CD14-positive monocyte (primary cell): ENCODE measurements at regions not wholly inside any gene's neighbourhood (a gene's known extent, or its start where the extent isn't known, plus 50 kb on each side); places are given as distances from the start of the nearest gene placed in this dataset.
"Not testable (repeated sequence)": the region's sequence is repeated elsewhere in the genome, so short reads cannot be mapped to it uniquely, and the experiment has no call there.

Experiments
- DNase-seq, 3 donors: peaks; one replicate each; pipeline ENCODE4 v3.0.0-alpha.2; 2011 to 2022
- H2AFZ ChIP-seq: 2 replicates; pipeline ENCODE4 v1.6.0; 2012; ENCODE audit warnings: mild to moderate bottlenecking, low read depth, low read length, inconsistent platforms; ENCODE audit not compliant: insufficient read depth, poor library complexity, severe bottlenecking
- H3K27ac ChIP-seq, 2 donors: 1 replicate in 1 of 2; 2 replicates in 1 of 2; pipeline ENCODE4 v1.5.1; 2012 to 2013; ENCODE audit warnings: low read length in 2 of 2, control low read depth in 1 of 2, inconsistent platforms in 1 of 2, low read depth in 1 of 2, mild to moderate bottlenecking in 1 of 2
- H3K27me3 ChIP-seq, 2 donors: one replicate each; pipeline versions ENCODE4 v1.6.0 to v1.6.1; 2011 to 2013; ENCODE audit warnings: low read length in 2 of 2; ENCODE audit not compliant: control insufficient read depth in 2 of 2, insufficient read depth in 2 of 2
- H3K36me3 ChIP-seq, 2 donors: replicated peaks in 1 of 2; 1 replicate in 1 of 2; 2 replicates in 1 of 2; pipeline versions ENCODE4 v1.5.1 to v1.6.1; 2012 to 2013; ENCODE audit warnings: low read length in 2 of 2, control low read depth in 1 of 2, inconsistent platforms in 1 of 2, mild to moderate bottlenecking in 1 of 2; ENCODE audit not compliant: insufficient read depth in 2 of 2, control insufficient read depth in 1 of 2
- H3K4me1 ChIP-seq, 2 donors: 1 replicate in 1 of 2; 2 replicates in 1 of 2; pipeline versions ENCODE4 v1.5.1 to v1.6.1; 2012 to 2013; ENCODE audit warnings: low read length in 2 of 2, control low read depth in 1 of 2, inconsistent platforms in 1 of 2, mild to moderate bottlenecking in 1 of 2, moderate library complexity in 1 of 2; ENCODE audit not compliant: insufficient read depth in 2 of 2, control insufficient read depth in 1 of 2
- H3K4me2 ChIP-seq: replicated peaks from 2 replicates; pipeline ENCODE3; 2012; ENCODE audit warnings: low read length, moderate library complexity, mild to moderate bottlenecking; ENCODE audit not compliant: poor library complexity, severe bottlenecking; ENCODE audit errors: extremely low read depth
- H3K4me3 ChIP-seq, 3 experiments: fragments of 200-600 bp in 1 of 3; sonication (generic) in 1 of 3; replicated peaks in 1 of 3; 1 replicate in 2 of 3; 2 replicates in 1 of 3; pipeline ENCODE4 v1.5.1; 2011 to 2013; ENCODE audit warnings: low read length in 3 of 3, mild to moderate bottlenecking in 3 of 3, control low read depth in 2 of 3, low read depth in 2 of 3, inconsistent platforms in 1 of 3, moderate library complexity in 1 of 3
- H3K79me2 ChIP-seq: 2 replicates; pipeline ENCODE4 v1.6.0; 2012; ENCODE audit warnings: mild to moderate bottlenecking, control low read depth, inconsistent platforms, low read length, moderate library complexity; ENCODE audit not compliant: insufficient read depth
- H3K9ac ChIP-seq: 2 replicates; pipeline ENCODE4 v1.6.0; 2017; ENCODE audit warnings: low read length, mild to moderate bottlenecking; ENCODE audit not compliant: insufficient read depth, poor library complexity, severe bottlenecking
- H3K9me3 ChIP-seq, 2 donors: replicated peaks in 1 of 2; 1 replicate in 1 of 2; 2 replicates in 1 of 2; pipeline versions ENCODE4 v1.5.1 to v1.6.1; 2012 to 2013; ENCODE audit warnings: low read length in 2 of 2, control low read depth in 1 of 2; ENCODE audit not compliant: control insufficient read depth in 1 of 2, insufficient read depth in 1 of 2
- H4K20me1 ChIP-seq: 2 replicates; pipeline ENCODE4 v1.6.0; 2012; ENCODE audit warnings: mild to moderate bottlenecking, low read length, control low read depth, moderate library complexity; ENCODE audit not compliant: insufficient read depth
- H3K27ac Mint-ChIP-seq, 7 donors: one replicate each; pipeline ENCODE4 v1.8.0; 2020; ENCODE audit warnings: mild to moderate bottlenecking in 7 of 7, mixed read lengths in 7 of 7, moderate library complexity in 6 of 7, inconsistent platforms in 2 of 7
- H3K27me3 Mint-ChIP-seq, 3 donors: one replicate each; pipeline ENCODE4 v1.8.0; 2021 to 2022; ENCODE audit warnings: low read depth in 3 of 3, mild to moderate bottlenecking in 3 of 3, mixed read lengths in 3 of 3, moderate library complexity in 3 of 3, inconsistent platforms in 1 of 3
- H3K36me3 Mint-ChIP-seq, 2 donors: one replicate each; pipeline ENCODE4 v1.8.0; 2020; ENCODE audit warnings: mixed read lengths in 2 of 2, inconsistent platforms in 1 of 2, mild to moderate bottlenecking in 1 of 2
- H3K4me1 Mint-ChIP-seq: one replicate; pipeline ENCODE4 v1.8.0; 2020; ENCODE audit warnings: mild to moderate bottlenecking, mixed read lengths
- H3K4me3 Mint-ChIP-seq, 2 donors: one replicate each; pipeline ENCODE4 v1.8.0; 2020; ENCODE audit warnings: mild to moderate bottlenecking in 2 of 2, mixed read lengths in 2 of 2, moderate library complexity in 1 of 2
- H3K9me3 Mint-ChIP-seq, 7 donors: one replicate each; pipeline ENCODE4 v1.8.0; 2020 to 2022; ENCODE audit warnings: mixed read lengths in 7 of 7, mild to moderate bottlenecking in 6 of 7, moderate library complexity in 6 of 7, inconsistent platforms in 2 of 7
- CTCF ChIP-seq: fragments of 200-600 bp; IDR thresholded peaks from one replicate; pipeline ENCODE4 v1.8.0; 2022; ENCODE audit warnings: antibody characterized with exemption, mild to moderate bottlenecking
- WGBS: methylation state at CpG from one replicate; pipeline ENCODE4 v1.1.5; 2013; ENCODE audit warnings: missing lambda C conversion rate; ENCODE audit not compliant: insufficient coverage; 5-methylcytosine and 5-hydroxymethylcytosine counted together
- intact Hi-C, 2 donors: fragments of 100-400 bp; cut with micrococcal nuclease; formaldehyde crosslinking; loops; one replicate each; pipeline versions ENCODE4 v1.15.0 to v1.15.1; 2023

GRCh38 chr18:10252952-10253705, 201.3 kb upstream of the APCDD1 start:
- H3K4me1 Mint-ChIP-seq = peaks cover 46% of the 10 kb centered on the region
- H3K27me3 ChIP-seq = no peaks in the 10 kb centered on the region
- no peaks in the 10 kb centered on the region for H3K36me3 ChIP-seq
- H4K20me1 ChIP-seq = no peaks in the 10 kb centered on the region
- peaks cover 0 to 7% (median 0%) of the 10 kb centered on the region in 7 donors for H3K9me3 Mint-ChIP-seq
- H3K4me1 ChIP-seq = peaks cover 42 to 46% of the 10 kb centered on the region in 2 donors
- H3K9me3 ChIP-seq = no peaks in the 10 kb centered on the region
- no peak overlapping the region for H3K9ac ChIP-seq
- no peaks in the 10 kb centered on the region for H3K36me3 Mint-ChIP-seq
- WGBS = 60% methylated on average over 1 of the region's 5 CpGs
- intact Hi-C loops = loop anchor here in 1 of 2 donors (5.0 kb wide), 1 partner anchor 49 kb away; no protein-coding TSS in a partner anchor
- no peak overlapping the region for H3K4me2 ChIP-seq
- no peaks in the 10 kb centered on the region for H3K79me2 ChIP-seq
- peak overlapping the region in 1 of 2 donors; percentile 32 for H3K27ac ChIP-seq
- H3K27me3 Mint-ChIP-seq = peaks cover 0 to 8% (median 0%) of the 10 kb centered on the region in 3 donors
- DNase-seq = peak in 2 of 3 donors; percentile 19 to 29
- peak overlapping the region in 1 of 2 donors; percentile 35 for H3K4me3 Mint-ChIP-seq
- H3K4me3 ChIP-seq = no peak overlapping the region
- TF ChIP-seq CTCF = no peak
- H2AFZ ChIP-seq = no peak overlapping the region
- H3K27ac Mint-ChIP-seq = peak overlapping the region in 4 of 7 donors; percentile 0 to 47 (median 19)

- H3K79me2 ChIP-seq, H3K27ac Mint-ChIP-seq: not testable (repeated sequence)
Observed at GRCh38 chr18:10256276-10256675, 198.2 kb upstream of the APCDD1 start.

More at GRCh38 chr18:10256276-10256675, 198.2 kb upstream of the APCDD1 start:
- H3K4me1 Mint-ChIP-seq = peaks cover 49% of the 10 kb centered on the region
- H3K36me3 Mint-ChIP-seq, H3K36me3 ChIP-seq, H3K4me2 ChIP-seq, H3K4me3 ChIP-seq, H2AFZ ChIP-seq, H3K27me3 ChIP-seq, H3K27me3 Mint-ChIP-seq, H4K20me1 ChIP-seq, H3K9ac ChIP-seq, DNase-seq, H3K9me3 ChIP-seq, H3K4me3 Mint-ChIP-seq, H3K27ac ChIP-seq, intact Hi-C loops: not testable (repeated sequence)
- H3K4me1 ChIP-seq = peaks cover 43 to 56% of the 10 kb centered on the region in 2 donors
- no CpG with 5 or more reads among the region's 3 CpGs for WGBS
- peaks cover 0 to 12% (median 0%) of the 10 kb centered on the region in 7 donors for H3K9me3 Mint-ChIP-seq
